Fibroblast of lung (primary cell): ENCODE measurements at regions not wholly inside any gene's neighbourhood (a gene's known extent, or its start where the extent isn't known, plus 50 kb on each side); places are given as distances from the start of the nearest gene placed in this dataset.
A peak's percentile ranks its signal among the peaks of the same experiment; 100 is the strongest.

ENCODE experiments used
- DNase-seq, 2 donors: peaks; one replicate each; pipeline versions ENCODE4 v3.0.0 to v3.0.0-alpha.2; 2010; ENCODE audit warnings: low read depth in 2 of 2
- H2AFZ ChIP-seq: 2 replicates; pipeline ENCODE4 v1.5.1; 2012; ENCODE audit warnings: low read length, control low read depth, inconsistent platforms
- H3K27ac ChIP-seq: 2 replicates; pipeline ENCODE4 v1.5.1; 2011; ENCODE audit warnings: low read length, control low read depth; ENCODE audit not compliant: insufficient read depth
- H3K27me3 ChIP-seq: 2 replicates; pipeline ENCODE4 v1.5.1; 2011; ENCODE audit warnings: mild to moderate bottlenecking, low read length; ENCODE audit not compliant: control insufficient read depth, insufficient read depth
- H3K36me3 ChIP-seq: 2 replicates; pipeline ENCODE4 v1.5.1; 2011; ENCODE audit warnings: low read length; ENCODE audit not compliant: control insufficient read depth, insufficient read depth
- H3K4me1 ChIP-seq: 2 replicates; pipeline ENCODE4 v1.5.1; 2011; ENCODE audit warnings: low read length; ENCODE audit not compliant: control insufficient read depth, insufficient read depth; ENCODE audit errors: extremely low read depth
- H3K4me2 ChIP-seq: 2 replicates; pipeline ENCODE4 v1.5.1; 2011; ENCODE audit warnings: low read length, control low read depth; ENCODE audit not compliant: insufficient read depth; ENCODE audit errors: extremely low read depth
- H3K4me3 ChIP-seq, 4 experiments: fragments of 200-600 bp in 1 of 4; sonication (generic) in 1 of 4; replicated peaks in 1 of 4; 2 replicates each; pipeline ENCODE4 v1.5.1; 2011 to 2016; ENCODE audit warnings: low read length in 4 of 4, low read depth in 3 of 4, mild to moderate bottlenecking in 3 of 4, control low read depth in 2 of 4, inconsistent platforms in 1 of 4, mixed read lengths in 1 of 4; ENCODE audit not compliant: insufficient read depth in 1 of 4; ENCODE audit errors: control extremely low read depth in 1 of 4
- H3K79me2 ChIP-seq: 2 replicates; pipeline ENCODE4 v1.5.1; 2012; ENCODE audit warnings: mild to moderate bottlenecking, low read length, inconsistent platforms; ENCODE audit not compliant: control insufficient read depth, insufficient read depth
- H3K9ac ChIP-seq: 2 replicates; pipeline ENCODE4 v1.5.1; 2011; ENCODE audit warnings: mild to moderate bottlenecking, low read length, control low read depth; ENCODE audit not compliant: insufficient read depth
- H3K9me3 ChIP-seq: 2 replicates; pipeline ENCODE4 v1.5.1; 2012; ENCODE audit warnings: low read depth, low read length; ENCODE audit not compliant: control insufficient read depth, insufficient read depth
- H4K20me1 ChIP-seq: 2 replicates; pipeline ENCODE4 v1.5.1; 2011; ENCODE audit warnings: low read length; ENCODE audit not compliant: control insufficient read depth, insufficient read depth; ENCODE audit errors: extremely low read depth
- CTCF ChIP-seq, 2 donors: IDR thresholded peaks in 1 of 2; conservative IDR thresholded peaks in 1 of 2; 1 replicate in 1 of 2; 2 replicates in 1 of 2; pipeline ENCODE4 v1.5.1; 2011 to 2012; ENCODE audit warnings: low read length in 2 of 2, control low read depth in 1 of 2, inconsistent platforms in 1 of 2, low read depth in 1 of 2, mild to moderate bottlenecking in 1 of 2
- EZH2 ChIP-seq: IDR thresholded peaks from 2 replicates; pipeline ENCODE4 v1.5.1; 2012; ENCODE audit warnings: low read length, control low read depth, mild to moderate bottlenecking; ENCODE audit errors: missing control alignments

- Histone ChIP-seq H3K4me1 (peaks cover 5% of the 10 kb centered on the region), H3K9ac (no peak overlapping the region), H4K20me1 (no peaks in the 10 kb centered on the region), H3K9me3 (no peaks in the 10 kb centered on the region), H3K36me3 (no peaks in the 10 kb centered on the region), H3K27ac (no peak overlapping the region), H3K79me2 (no peaks in the 10 kb centered on the region), H3K4me3 (no peak overlapping the region), H2AFZ (no peak overlapping the region), H3K27me3 (peaks cover 4% of the 10 kb centered on the region), H3K4me2 (no peak overlapping the region)
- no peak for TF ChIP-seq CTCF (conservative IDR thresholded peaks at IDR 0.05 in 1 of 2, IDR thresholded peaks at IDR 0.05 in 1 of 2; ENCODE audit: low read depth in 1 of 2, low read length in 2 of 2)
- no peak for TF ChIP-seq EZH2
- DNase-seq, result peak in 1 of 2 donors; percentile 60
Measured at GRCh38 chr10:43808136-43808535, 159.5 kb upstream of the ZNF32 start.

- Histone ChIP-seq H3K4me1 (peaks cover 5% of the 10 kb centered on the region), H3K79me2 (no peaks in the 10 kb centered on the region), H3K4me2 (no peak overlapping the region), H3K4me3 (no peak overlapping the region), H3K36me3 (no peaks in the 10 kb centered on the region), H4K20me1 (no peaks in the 10 kb centered on the region), H3K9me3 (no peaks in the 10 kb centered on the region), H3K9ac (no peak overlapping the region), H3K27ac (no peak overlapping the region), H3K27me3 (peaks cover 5% of the 10 kb centered on the region), H2AFZ (no peak overlapping the region)
- DNase-seq, result peak in 1 of 2 donors; percentile 87
- TF ChIP-seq EZH2 (no peak), CTCF (conservative IDR thresholded peaks at IDR 0.05 in 1 of 2, IDR thresholded peaks at IDR 0.05 in 1 of 2; ENCODE audit: low read depth in 1 of 2, low read length in 2 of 2) (no peak)
Measured at GRCh38 chr10:43806831-43807640, 158.4 kb upstream of the ZNF32 start.

GRCh38 chr10:43803791-43804190 is 155.1 kb upstream of the ZNF32 start:
- no peak for DNase-seq
- Histone ChIP-seq H3K4me3 (no peak overlapping the region), H4K20me1 (no peaks in the 10 kb centered on the region), H3K4me1 (no peaks in the 10 kb centered on the region), H3K36me3 (no peaks in the 10 kb centered on the region), H3K27me3 (peaks cover 9% of the 10 kb centered on the region), H3K9ac (no peak overlapping the region), H3K27ac (no peak overlapping the region), H3K9me3 (no peaks in the 10 kb centered on the region), H3K79me2 (no peaks in the 10 kb centered on the region), H2AFZ (no peak overlapping the region), H3K4me2 (no peak overlapping the region)
- TF ChIP-seq CTCF (conservative IDR thresholded peaks at IDR 0.05 in 1 of 2, IDR thresholded peaks at IDR 0.05 in 1 of 2; ENCODE audit: low read depth in 1 of 2, low read length in 2 of 2), result no peak
- no peak for TF ChIP-seq EZH2
